Testis (tissue), 2 donors: ENCODE measurements at regions not wholly inside any gene's neighbourhood (a gene's known extent, or its start where the extent isn't known, plus 50 kb on each side); places are given as distances from the start of the nearest gene placed in this dataset.

Experiments
- DNase-seq: peaks from one replicate; pipeline ENCODE4 v3.0.0-alpha.2; 2019
- H3K27ac ChIP-seq, 2 donors: fragments of 200-600 bp; sonication (generic); one replicate each; pipeline ENCODE4 v1.5.1; 2019
- H3K27me3 ChIP-seq: fragments of 200-600 bp; sonication (generic); one replicate; pipeline ENCODE4 v1.5.1; 2019
- H3K36me3 ChIP-seq: fragments of 200-600 bp; sonication (generic); one replicate; pipeline ENCODE4 v1.5.1; 2017; ENCODE audit warnings: low read depth; ENCODE audit errors: missing control alignments
- H3K4me1 ChIP-seq: fragments of 200-600 bp; sonication (generic); one replicate; pipeline ENCODE4 v1.5.1; 2019
- H3K4me3 ChIP-seq, 2 donors: fragments of 200-600 bp; sonication (generic); one replicate each; pipeline ENCODE4 v1.5.1; 2017 to 2019
- H3K9me3 ChIP-seq: fragments of 200-600 bp; sonication (generic); one replicate; pipeline ENCODE4 v1.5.1; 2017
- CTCF ChIP-seq, 3 experiments: fragments of 450-650 bp in 2 of 3; fragments of 200-600 bp in 1 of 3; sonication (generic) in 1 of 3; IDR thresholded peaks; one replicate each; pipeline ENCODE4 v1.5.1; 2016 to 2019; ENCODE audit warnings: antibody characterized with exemption in 3 of 3, mild to moderate bottlenecking in 2 of 3, moderate library complexity in 1 of 3
- POLR2A ChIP-seq: fragments of 450-650 bp; IDR thresholded peaks from one replicate; pipeline ENCODE4 v1.6.1; 2017; ENCODE audit warnings: antibody characterized with exemption, mild to moderate bottlenecking, moderate library complexity
- WGBS, 2 donors: methylation state at CpG; one replicate each; pipeline ENCODE4 v1.1.5; 2018; 5-methylcytosine and 5-hydroxymethylcytosine counted together
- intact Hi-C: fragments of 100-400 bp; cut with DNase I; formaldehyde crosslinking; loops from one replicate; pipeline ENCODE4 v1.15.1; 2023; ENCODE audit warnings: low total_unique reads

- no peaks in the 10 kb centered on the region for H3K27me3 ChIP-seq
- 65 to 66% methylated on average over 10 of the region's 10 CpGs for WGBS, 2 donors
- no peaks in the 10 kb centered on the region for H3K4me1 ChIP-seq
- intact Hi-C loops, result no loop called here
- no peak for DNase-seq
- H3K9me3 ChIP-seq, result no peaks in the 10 kb centered on the region
- no peak overlapping the region for H3K27ac ChIP-seq
- H3K4me3 ChIP-seq, result no peak overlapping the region
- TF ChIP-seq POLR2A, result no peak
- TF ChIP-seq CTCF (IDR thresholded peaks at IDR 0.05), result no peak
- no peaks in the 10 kb centered on the region for H3K36me3 ChIP-seq
Measured at GRCh38 chr19:28642787-28643683, 569.9 kb downstream of the UQCRFS1 start.

- TF ChIP-seq POLR2A, result no peak
- TF ChIP-seq CTCF (IDR thresholded peaks at IDR 0.05), result no peak
- Histone ChIP-seq H3K27ac (no peak overlapping the region), H3K4me3 (no peak overlapping the region), H3K9me3 (no peaks in the 10 kb centered on the region), H3K4me1 (no peaks in the 10 kb centered on the region), H3K36me3 (no peaks in the 10 kb centered on the region), H3K27me3 (no peaks in the 10 kb centered on the region)
- intact Hi-C loops, result no loop called here
- no peak for DNase-seq
- WGBS, 2 donors, result 71 to 85% methylated on average over 6 of the region's 6 CpGs
Measured at GRCh38 chr19:28641395-28641794, 571.6 kb downstream of the UQCRFS1 start.

GRCh38 chr19:28640506-28640905 is 572.4 kb downstream of the UQCRFS1 start:
- H3K4me1 ChIP-seq, result no peaks in the 10 kb centered on the region
- intact Hi-C loops, result no loop called here
- H3K27ac ChIP-seq, result no peak overlapping the region
- DNase-seq, result no peak
- H3K4me3 ChIP-seq, result no peak overlapping the region
- TF ChIP-seq POLR2A (no peak), CTCF (IDR thresholded peaks at IDR 0.05) (no peak)
- no peaks in the 10 kb centered on the region for H3K27me3 ChIP-seq
- H3K9me3 ChIP-seq, result no peaks in the 10 kb centered on the region
- H3K36me3 ChIP-seq, result no peaks in the 10 kb centered on the region
- WGBS, 2 donors, result 75 to 88% methylated on average over 4 of the region's 4 CpGs

GRCh38 chr19:28638445-28638844 is 574.5 kb downstream of the UQCRFS1 start:
- Histone ChIP-seq H3K27me3 (no peaks in the 10 kb centered on the region), H3K27ac (no peak overlapping the region), H3K9me3 (no peaks in the 10 kb centered on the region), H3K36me3 (no peaks in the 10 kb centered on the region), H3K4me3 (no peak overlapping the region), H3K4me1 (no peaks in the 10 kb centered on the region)
- intact Hi-C loops, result no loop called here
- TF ChIP-seq CTCF (IDR thresholded peaks at IDR 0.05) (no peak), POLR2A (no peak)
- DNase-seq, result no peak
- 85 to 89% methylated on average over 4 of the region's 4 CpGs for WGBS, 2 donors

GRCh38 chr19:28636706-28637105 is 576.2 kb downstream of the UQCRFS1 start:
- no peaks in the 10 kb centered on the region for H3K36me3 ChIP-seq
- H3K4me3 ChIP-seq, result no peak overlapping the region
- H3K9me3 ChIP-seq, result no peaks in the 10 kb centered on the region
- intact Hi-C loops, result no loop called here
- no peak for DNase-seq
- WGBS, 2 donors, result 83 to 92% methylated on average over 5 of the region's 5 CpGs
- H3K27me3 ChIP-seq, result no peaks in the 10 kb centered on the region
- H3K4me1 ChIP-seq, result no peaks in the 10 kb centered on the region
- no peak for TF ChIP-seq POLR2A
- no peak for TF ChIP-seq CTCF (IDR thresholded peaks at IDR 0.05)
- H3K27ac ChIP-seq, result no peak overlapping the region
